Umbilical cord (tissue), 1 donor: ENCODE measurements at regions not wholly inside any gene's neighbourhood (a gene's known extent, or its start where the extent isn't known, plus 50 kb on each side); places are given as distances from the start of the nearest gene placed in this dataset.
"Not testable (repeated sequence)": the region's sequence is repeated elsewhere in the genome, so short reads cannot be mapped to it uniquely, and the experiment has no call there.

ENCODE experiments used
- DNase-seq: peaks from one replicate; pipeline ENCODE4 v3.0.0-alpha.2; 2015; ENCODE audit warnings: low spot score

GRCh38 chr1:161454865-161455707 lies 50.2 kb upstream of the FCGR2A start:
- not testable (repeated sequence) for DNase-seq

GRCh38 chr1:161453950-161454864 lies 51.0 kb upstream of the FCGR2A start:
- DNase-seq: not testable (repeated sequence)

GRCh38 chr1:161451698-161452348 lies 53.4 kb upstream of the FCGR2A start:
- not testable (repeated sequence) for DNase-seq

GRCh38 chr1:161447760-161448332 lies 57.4 kb upstream of the FCGR2A start:
- not testable (repeated sequence) for DNase-seq

GRCh38 chr1:161447040-161447759 lies 58.1 kb upstream of the FCGR2A start:
- DNase-seq: not testable (repeated sequence)

- not testable (repeated sequence) for DNase-seq
Measured at GRCh38 chr1:161444725-161445124, 60.5 kb upstream of the FCGR2A start.

- DNase-seq: not testable (repeated sequence)
Measured at GRCh38 chr1:161444255-161444654, 61.0 kb upstream of the FCGR2A start.

GRCh38 chr1:161440312-161440894 lies 64.9 kb upstream of the FCGR2A start:
- DNase-seq: peak; percentile 34

GRCh38 chr1:161439280-161440232 lies 65.7 kb upstream of the FCGR2A start:
- no peak for DNase-seq

- not testable (repeated sequence) for DNase-seq
Measured at GRCh38 chr1:161433191-161433590, 65.5 kb upstream of the CFAP126 start.

GRCh38 chr1:161432091-161432490 lies 64.4 kb upstream of the CFAP126 start:
- no peak for DNase-seq

GRCh38 chr1:161427733-161428516 lies 60.2 kb upstream of the CFAP126 start:
- peak; percentile 20 for DNase-seq

- not testable (repeated sequence) for DNase-seq
Measured at GRCh38 chr1:161422914-161423313, 55.2 kb upstream of the CFAP126 start.

GRCh38 chr1:161421456-161421855 lies 53.8 kb upstream of the CFAP126 start:
- DNase-seq: no peak

- DNase-seq: no peak
Measured at GRCh38 chr1:161420763-161421455, 53.2 kb upstream of the CFAP126 start.

- not testable (repeated sequence) for DNase-seq
Measured at GRCh38 chr1:161417536-161417935, 49.9 kb upstream of the CFAP126 start.
